Tibial nerve (tissue), 4 donors: ENCODE measurements at regions not wholly inside any gene's neighbourhood (a gene's known extent, or its start where the extent isn't known, plus 50 kb on each side); places are given as distances from the start of the nearest gene placed in this dataset.

ENCODE experiments used
- EP300 ChIP-seq, 2 donors: sonication (generic); formaldehyde crosslinking; IDR thresholded peaks; one replicate each; pipeline ENCODE4 v1.6.1; 2017; ENCODE audit warnings: antibody characterized with exemption in 2 of 2, mild to moderate bottlenecking in 1 of 2
- POLR2A ChIP-seq, 2 donors: fragments of 450-650 bp; IDR thresholded peaks; one replicate each; pipeline ENCODE4 v1.6.1; 2017; ENCODE audit warnings: antibody characterized with exemption in 2 of 2, mild to moderate bottlenecking in 2 of 2, moderate library complexity in 2 of 2
- TF ChIP-seq, protein P1 (sequence below), 5 experiments: fragments of 200-600 bp in 3 of 5; fragments of 450-650 bp in 2 of 5; sonication (generic) in 3 of 5; IDR thresholded peaks; one replicate each; pipeline ENCODE4 v1.5.1; 2016 to 2019; ENCODE audit warnings: antibody characterized with exemption in 5 of 5, mild to moderate bottlenecking in 3 of 5, moderate library complexity in 2 of 5

DNA sequence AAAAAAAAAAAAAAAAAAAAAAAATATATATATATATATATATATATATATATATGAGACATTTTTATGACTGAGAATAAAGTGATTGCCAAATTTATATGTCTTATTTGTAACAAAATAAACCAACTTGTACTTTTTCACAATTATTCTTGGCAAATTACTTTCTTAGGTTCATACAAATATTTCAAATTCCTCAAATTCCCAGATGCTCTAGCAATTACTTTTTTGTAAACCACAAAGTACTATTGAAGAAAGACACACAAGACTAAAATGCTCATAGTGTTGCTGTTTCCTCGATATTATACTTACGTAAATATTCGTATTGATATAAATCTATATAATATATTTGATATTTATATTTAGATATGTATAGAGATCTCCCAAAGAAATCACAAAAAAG lies 390.0 kb downstream of the FAT4 start:
- TF ChIP-seq POLR2A (IDR thresholded peaks at IDR 0.05) = no peak
- TF ChIP-seq, protein P1, sequence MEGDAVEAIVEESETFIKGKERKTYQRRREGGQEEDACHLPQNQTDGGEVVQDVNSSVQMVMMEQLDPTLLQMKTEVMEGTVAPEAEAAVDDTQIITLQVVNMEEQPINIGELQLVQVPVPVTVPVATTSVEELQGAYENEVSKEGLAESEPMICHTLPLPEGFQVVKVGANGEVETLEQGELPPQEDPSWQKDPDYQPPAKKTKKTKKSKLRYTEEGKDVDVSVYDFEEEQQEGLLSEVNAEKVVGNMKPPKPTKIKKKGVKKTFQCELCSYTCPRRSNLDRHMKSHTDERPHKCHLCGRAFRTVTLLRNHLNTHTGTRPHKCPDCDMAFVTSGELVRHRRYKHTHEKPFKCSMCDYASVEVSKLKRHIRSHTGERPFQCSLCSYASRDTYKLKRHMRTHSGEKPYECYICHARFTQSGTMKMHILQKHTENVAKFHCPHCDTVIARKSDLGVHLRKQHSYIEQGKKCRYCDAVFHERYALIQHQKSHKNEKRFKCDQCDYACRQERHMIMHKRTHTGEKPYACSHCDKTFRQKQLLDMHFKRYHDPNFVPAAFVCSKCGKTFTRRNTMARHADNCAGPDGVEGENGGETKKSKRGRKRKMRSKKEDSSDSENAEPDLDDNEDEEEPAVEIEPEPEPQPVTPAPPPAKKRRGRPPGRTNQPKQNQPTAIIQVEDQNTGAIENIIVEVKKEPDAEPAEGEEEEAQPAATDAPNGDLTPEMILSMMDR (IDR thresholded peaks at IDR 0.05) = no peak
- TF ChIP-seq EP300 (IDR thresholded peaks at IDR 0.05) = no peak
